ENCODE measurements at regions not wholly inside any gene's neighbourhood (a gene's known extent, or its start where the extent isn't known, plus 50 kb on each side); places are given as distances from the start of the nearest gene placed in this dataset.

- peaks cover 15% of the 10 kb centered on the region for H3K4me1 ChIP-seq (ENCODE audit: low read depth)
- DNase-seq (ENCODE audit: low read depth in 1 of 2, low spot score in 1 of 2) = no peak
- peaks cover 8% of the 10 kb centered on the region for H3K27me3 ChIP-seq
- no peak overlapping the region for H3K4me3 ChIP-seq
- H3K27ac ChIP-seq = no peak overlapping the region
- TF ChIP-seq CTCF (IDR thresholded peaks at IDR 0.05; ENCODE audit: low read depth, low read length) = no peak
- no peaks in the 10 kb centered on the region for H3K36me3 ChIP-seq
- no peaks in the 10 kb centered on the region for H3K9me3 ChIP-seq (ENCODE audit: low read depth)
Observed at GRCh38 chr3:76969996-76970615, 69.8 kb upstream of the ROBO2 start.

GRCh38 chr3:76972624-76973296 is 67.1 kb upstream of the ROBO2 start:
- Histone ChIP-seq H3K27ac (no peak overlapping the region), H3K9me3 (ENCODE audit: low read depth) (no peaks in the 10 kb centered on the region), H3K4me3 (no peak overlapping the region), H3K4me1 (ENCODE audit: low read depth) (peaks cover 10% of the 10 kb centered on the region), H3K36me3 (no peaks in the 10 kb centered on the region), H3K27me3 (peaks cover 11% of the 10 kb centered on the region)
- no peak for DNase-seq (ENCODE audit: low read depth in 1 of 2, low spot score in 1 of 2)
- TF ChIP-seq CTCF (IDR thresholded peaks at IDR 0.05; ENCODE audit: low read depth, low read length) = no peak

- no peak overlapping the region for H3K4me3 ChIP-seq
- H3K4me1 ChIP-seq (ENCODE audit: low read depth) = peaks cover 5% of the 10 kb centered on the region
- TF ChIP-seq CTCF (IDR thresholded peaks at IDR 0.05; ENCODE audit: low read depth, low read length) = no peak
- no peak for DNase-seq (ENCODE audit: low read depth in 1 of 2, low spot score in 1 of 2)
- H3K27me3 ChIP-seq = peaks cover 12% of the 10 kb centered on the region
- H3K9me3 ChIP-seq (ENCODE audit: low read depth) = no peaks in the 10 kb centered on the region
- H3K36me3 ChIP-seq = no peaks in the 10 kb centered on the region
- H3K27ac ChIP-seq = no peak overlapping the region
Observed at GRCh38 chr3:76976996-76977395, 62.9 kb upstream of the ROBO2 start.

- no peak for DNase-seq (ENCODE audit: low read depth in 1 of 2, low spot score in 1 of 2)
- H3K4me1 ChIP-seq (ENCODE audit: low read depth) = no peaks in the 10 kb centered on the region
- no peak overlapping the region for H3K4me3 ChIP-seq
- no peak overlapping the region for H3K27ac ChIP-seq
- H3K36me3 ChIP-seq = no peaks in the 10 kb centered on the region
- no peak for TF ChIP-seq CTCF (IDR thresholded peaks at IDR 0.05; ENCODE audit: low read depth, low read length)
- no peaks in the 10 kb centered on the region for H3K9me3 ChIP-seq (ENCODE audit: low read depth)
- no peaks in the 10 kb centered on the region for H3K27me3 ChIP-seq
Observed at GRCh38 chr3:76985645-76986044, 54.3 kb upstream of the ROBO2 start.

- H3K36me3 ChIP-seq = no peaks in the 10 kb centered on the region
- H3K27me3 ChIP-seq = no peaks in the 10 kb centered on the region
- no peak for TF ChIP-seq CTCF (IDR thresholded peaks at IDR 0.05; ENCODE audit: low read depth, low read length)
- H3K4me3 ChIP-seq = no peak overlapping the region
- H3K4me1 ChIP-seq (ENCODE audit: low read depth) = no peaks in the 10 kb centered on the region
- no peak for DNase-seq (ENCODE audit: low read depth in 1 of 2, low spot score in 1 of 2)
- H3K9me3 ChIP-seq (ENCODE audit: low read depth) = no peaks in the 10 kb centered on the region
- no peak overlapping the region for H3K27ac ChIP-seq
Observed at GRCh38 chr3:76986876-76987474, 52.9 kb upstream of the ROBO2 start.

Measured in cardiac muscle cell (in vitro differentiated cells and primary cell).